ENCODE measurements at regions not wholly inside any gene's neighbourhood (a gene's known extent, or its start where the extent isn't known, plus 50 kb on each side); places are given as distances from the start of the nearest gene placed in this dataset.

DNA sequence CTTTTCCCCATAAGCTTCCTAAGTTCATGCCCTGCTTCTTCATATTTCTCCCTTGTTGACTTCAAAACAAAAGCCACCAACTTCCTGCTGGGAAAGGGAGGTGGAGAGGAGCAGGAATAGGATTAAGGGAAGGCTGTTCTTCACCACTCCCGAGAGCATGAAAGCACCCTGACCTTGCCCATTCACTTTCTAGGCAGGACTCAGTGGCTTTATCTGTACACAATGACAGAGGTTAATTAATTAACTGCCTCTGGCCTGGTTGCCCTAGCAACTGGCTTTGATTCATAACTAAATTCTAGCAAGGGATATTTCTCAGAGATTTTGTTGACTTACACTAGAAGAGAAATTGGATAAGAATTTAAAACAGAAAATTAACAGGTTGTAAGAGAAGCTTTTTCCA lies 396.8 kb downstream of the RPS29 start:
- no peak for TF ChIP-seq EZH2 (IDR thresholded peaks at IDR 0.05)
- TF ChIP-seq, protein P1, sequence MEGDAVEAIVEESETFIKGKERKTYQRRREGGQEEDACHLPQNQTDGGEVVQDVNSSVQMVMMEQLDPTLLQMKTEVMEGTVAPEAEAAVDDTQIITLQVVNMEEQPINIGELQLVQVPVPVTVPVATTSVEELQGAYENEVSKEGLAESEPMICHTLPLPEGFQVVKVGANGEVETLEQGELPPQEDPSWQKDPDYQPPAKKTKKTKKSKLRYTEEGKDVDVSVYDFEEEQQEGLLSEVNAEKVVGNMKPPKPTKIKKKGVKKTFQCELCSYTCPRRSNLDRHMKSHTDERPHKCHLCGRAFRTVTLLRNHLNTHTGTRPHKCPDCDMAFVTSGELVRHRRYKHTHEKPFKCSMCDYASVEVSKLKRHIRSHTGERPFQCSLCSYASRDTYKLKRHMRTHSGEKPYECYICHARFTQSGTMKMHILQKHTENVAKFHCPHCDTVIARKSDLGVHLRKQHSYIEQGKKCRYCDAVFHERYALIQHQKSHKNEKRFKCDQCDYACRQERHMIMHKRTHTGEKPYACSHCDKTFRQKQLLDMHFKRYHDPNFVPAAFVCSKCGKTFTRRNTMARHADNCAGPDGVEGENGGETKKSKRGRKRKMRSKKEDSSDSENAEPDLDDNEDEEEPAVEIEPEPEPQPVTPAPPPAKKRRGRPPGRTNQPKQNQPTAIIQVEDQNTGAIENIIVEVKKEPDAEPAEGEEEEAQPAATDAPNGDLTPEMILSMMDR (IDR thresholded peaks at IDR 0.05), result no peak
- TF ChIP-seq EZH2phosphoT487 (IDR thresholded peaks at IDR 0.05), result no peak

Data from neural progenitor cell (in vitro differentiated cells).